H1 (cell line): ENCODE measurements at regions not wholly inside any gene's neighbourhood (a gene's known extent, or its start where the extent isn't known, plus 50 kb on each side); places are given as distances from the start of the nearest gene placed in this dataset.

Experiments used
- CTCF ChIA-PET: fragments of 300-600 bp; sonication (Branson Sonifier 250); formaldehyde crosslinking; loops from one replicate; lab custom pipeline; 2021; ENCODE audit not compliant: partially characterized antibody; lab: Charles Lee
- POLR2A ChIA-PET: fragments of 300-600 bp; sonication (Branson Sonifier 250); formaldehyde crosslinking; loops from one replicate; lab custom pipeline; 2021; ENCODE audit warnings: inconsistent platforms; ENCODE audit not compliant: partially characterized antibody; lab: Charles Lee
- DNase-seq, 2 experiments: peaks; one replicate each; pipeline versions ENCODE4 v3.0.0 to v3.0.0-alpha.2; 2010 to 2022; ENCODE audit warnings: low spot score in 2 of 2, low read depth in 1 of 2, mixed read lengths in 1 of 2
- FAIRE-seq: peaks from 2 replicates; lab custom pipeline; 2011; peaks lifted over from hg19 to GRCh38; lab: Jason Lieb, UNC
- H2AFZ ChIP-seq: 2 replicates; pipeline ENCODE4 v1.8.1; 2012; ENCODE audit warnings: low read length, inconsistent platforms
- H2AK5ac ChIP-seq: 2 replicates; pipeline ENCODE4 v1.6.1; 2013; ENCODE audit warnings: low read depth, low read length
- H2BK120ac ChIP-seq: replicated peaks from 2 replicates; pipeline ENCODE3; 2013; ENCODE audit warnings: low read depth, low read length, inconsistent platforms
- H2BK12ac ChIP-seq: 2 replicates; pipeline ENCODE4 v1.6.1; 2013; ENCODE audit warnings: low read depth, low read length
- H2BK15ac ChIP-seq: 2 replicates; pipeline ENCODE4 v1.6.1; 2013; ENCODE audit warnings: low read length
- H2BK20ac ChIP-seq: 2 replicates; pipeline ENCODE4 v1.6.1; 2013; ENCODE audit warnings: low read length
- H2BK5ac ChIP-seq: 2 replicates; pipeline ENCODE4 v1.6.1; 2013; ENCODE audit warnings: low read depth, low read length
- H3K14ac ChIP-seq: 2 replicates; pipeline ENCODE4 v1.6.1; 2013; ENCODE audit warnings: inconsistent platforms; ENCODE audit not compliant: insufficient read length
- H3K18ac ChIP-seq: 2 replicates; pipeline ENCODE4 v1.6.1; 2013; ENCODE audit warnings: low read length; ENCODE audit errors: extremely low read depth
- H3K23ac ChIP-seq: 2 replicates; pipeline ENCODE4 v1.6.1; 2013; ENCODE audit warnings: inconsistent platforms; ENCODE audit not compliant: insufficient read length
- H3K23me2 ChIP-seq: 2 replicates; pipeline ENCODE4 v1.6.1; 2013; ENCODE audit warnings: low read depth, low read length
- H3K27ac ChIP-seq: 2 replicates; pipeline ENCODE4 v1.6.1; 2011; ENCODE audit warnings: low read depth, low read length, inconsistent platforms
- H3K27me3 ChIP-seq, 4 experiments: replicated peaks in 1 of 4; 1 replicate in 1 of 4; 2 replicates in 3 of 4; pipeline versions ENCODE4 v1.6.1 to v1.8.1; 2011 to 2013; ENCODE audit warnings: low read length in 3 of 4, mild to moderate bottlenecking in 3 of 4, inconsistent platforms in 2 of 4, mixed read lengths in 2 of 4, moderate library complexity in 1 of 4; ENCODE audit not compliant: control insufficient read depth in 3 of 4, insufficient read depth in 3 of 4; ENCODE audit errors: extremely low read depth in 1 of 4
- H3K36me3 ChIP-seq, 4 experiments: 2 replicates each; pipeline versions ENCODE4 v1.6.1 to v1.8.1; 2011 to 2013; ENCODE audit warnings: mild to moderate bottlenecking in 4 of 4, low read length in 3 of 4, moderate library complexity in 2 of 4, control low read depth in 1 of 4, inconsistent platforms in 1 of 4; ENCODE audit not compliant: insufficient read depth in 4 of 4, control insufficient read depth in 2 of 4
- H3K4ac ChIP-seq: replicated peaks from 2 replicates; pipeline ENCODE3; 2013; ENCODE audit warnings: low read length, low read depth, mixed read lengths, inconsistent platforms; ENCODE audit not compliant: insufficient read length
- H3K4me1 ChIP-seq, 4 experiments: replicated peaks in 1 of 4; 1 replicate in 1 of 4; 2 replicates in 3 of 4; pipeline versions ENCODE4 v1.6.1 to v1.8.1; 2011 to 2013; ENCODE audit warnings: low read length in 3 of 4, inconsistent platforms in 2 of 4, mixed read lengths in 1 of 4; ENCODE audit not compliant: insufficient read depth in 4 of 4, control insufficient read depth in 3 of 4
- H3K4me2 ChIP-seq, 2 experiments: 2 replicates each; pipeline versions ENCODE4 v1.6.1 to v1.8.1; 2011 to 2013; ENCODE audit warnings: low read depth in 2 of 2, low read length in 2 of 2, control low read depth in 1 of 2, inconsistent platforms in 1 of 2, mild to moderate bottlenecking in 1 of 2; ENCODE audit not compliant: insufficient read depth in 1 of 2
- H3K4me3 ChIP-seq, 4 experiments: fragments of 200-600, 300-600 bp in 1 of 4; sonication (generic), shearing (Covaris generic), sonication (Bioruptor Twin) in 1 of 4; 2 replicates each; pipeline versions ENCODE4 v1.5.1 to v1.8.1; 2011 to 2016; ENCODE audit warnings: low read length in 4 of 4, low read depth in 3 of 4, control low read depth in 2 of 4, inconsistent platforms in 2 of 4, mild to moderate bottlenecking in 2 of 4, mixed read lengths in 1 of 4, moderate library complexity in 1 of 4; ENCODE audit not compliant: insufficient read depth in 2 of 4; ENCODE audit errors: extremely low read depth in 1 of 4
- H3K56ac ChIP-seq: replicated peaks from 2 replicates; pipeline ENCODE3; 2013; ENCODE audit warnings: low read depth, mild to moderate bottlenecking, mixed read lengths, low read length, inconsistent platforms; ENCODE audit not compliant: insufficient read length
- H3K79me1 ChIP-seq: 2 replicates; pipeline ENCODE4 v1.6.1; 2013; ENCODE audit warnings: low read depth, low read length, control low read depth
- H3K79me2 ChIP-seq, 2 experiments: 2 replicates each; pipeline versions ENCODE4 v1.6.1 to v1.8.1; 2012 to 2013; ENCODE audit warnings: low read length in 2 of 2, mild to moderate bottlenecking in 2 of 2, inconsistent platforms in 1 of 2; ENCODE audit not compliant: insufficient read depth in 2 of 2, control insufficient read depth in 1 of 2
- H3K9ac ChIP-seq, 4 experiments: replicated peaks in 1 of 4; 1 replicate in 1 of 4; 2 replicates in 3 of 4; pipeline versions ENCODE4 v1.6.1 to v1.8.1; 2011 to 2013; ENCODE audit warnings: low read depth in 3 of 4, low read length in 3 of 4, control low read depth in 2 of 4, mild to moderate bottlenecking in 2 of 4, moderate library complexity in 2 of 4, inconsistent platforms in 1 of 4; ENCODE audit errors: extremely low read depth in 1 of 4
- H3K9me3 ChIP-seq, 2 experiments: 2 replicates each; pipeline versions ENCODE4 v1.6.1 to v1.8.1; 2012 to 2013; ENCODE audit warnings: mild to moderate bottlenecking in 2 of 2, moderate library complexity in 2 of 2, control low read depth in 1 of 2, inconsistent platforms in 1 of 2, low read depth in 1 of 2, low read length in 1 of 2, mixed read lengths in 1 of 2; ENCODE audit not compliant: insufficient read depth in 2 of 2
- H4K20me1 ChIP-seq, 2 experiments: replicated peaks in 1 of 2; 2 replicates each; pipeline versions ENCODE3 to v1.8.1; 2011 to 2013; ENCODE audit warnings: inconsistent platforms in 2 of 2, low read length in 2 of 2, mild to moderate bottlenecking in 1 of 2; ENCODE audit not compliant: insufficient read depth in 2 of 2, control insufficient read depth in 1 of 2
- H4K5ac ChIP-seq: 2 replicates; pipeline ENCODE4 v1.6.1; 2013; ENCODE audit warnings: low read length, low read depth, mixed read lengths, inconsistent platforms; ENCODE audit not compliant: insufficient read length
- H4K8ac ChIP-seq: 2 replicates; pipeline ENCODE4 v1.8.0; 2013; ENCODE audit warnings: mild to moderate bottlenecking, moderate library complexity, low read length, inconsistent platforms; ENCODE audit not compliant: insufficient read depth; ENCODE audit errors: extremely low read depth
- H4K91ac ChIP-seq: replicated peaks from 2 replicates; pipeline ENCODE3; 2013; ENCODE audit warnings: low read length, mixed read lengths, inconsistent platforms; ENCODE audit not compliant: insufficient read length
- ATF2 ChIP-seq: IDR thresholded peaks from 2 replicates; pipeline ENCODE4 v1.6.1; 2012; ENCODE audit warnings: low read length, inconsistent platforms
- BRCA1 ChIP-seq: IDR thresholded peaks from 2 replicates; pipeline ENCODE4 v1.6.1; 2012; ENCODE audit warnings: low read depth, low read length, improper control_type of control experiment
- CHD2 ChIP-seq: IDR thresholded peaks from 2 replicates; pipeline ENCODE4 v1.6.1; 2012; ENCODE audit warnings: low read length, improper control_type of control experiment
- RAD21 ChIP-seq, 2 experiments: IDR thresholded peaks in 1 of 2; conservative IDR thresholded peaks in 1 of 2; 2 replicates each; pipeline ENCODE4 v1.6.1; 2011; ENCODE audit warnings: low read depth in 2 of 2, low read length in 2 of 2, improper control_type of control experiment in 1 of 2, inconsistent platforms in 1 of 2, mild to moderate bottlenecking in 1 of 2, moderate library complexity in 1 of 2
- WGBS, 2 experiments: shearing (Covaris generic) in 1 of 2; methylation state at CpG; one replicate each; pipeline versions ENCODE4 v1.1.6 to v1.1.7; 2013 to 2015; ENCODE audit warnings: low lambda C conversion rate in 2 of 2, mixed read lengths in 2 of 2, inconsistent platforms in 1 of 2, low coverage in 1 of 2, missing lambda C conversion rate in 1 of 2; ENCODE audit not compliant: insufficient replicate concordance in 2 of 2, insufficient coverage in 1 of 2, insufficient read length in 1 of 2; ENCODE audit errors: extremely low coverage in 1 of 2, missing lambda C conversion rate in 1 of 2; 5-methylcytosine and 5-hydroxymethylcytosine counted together

DNA sequence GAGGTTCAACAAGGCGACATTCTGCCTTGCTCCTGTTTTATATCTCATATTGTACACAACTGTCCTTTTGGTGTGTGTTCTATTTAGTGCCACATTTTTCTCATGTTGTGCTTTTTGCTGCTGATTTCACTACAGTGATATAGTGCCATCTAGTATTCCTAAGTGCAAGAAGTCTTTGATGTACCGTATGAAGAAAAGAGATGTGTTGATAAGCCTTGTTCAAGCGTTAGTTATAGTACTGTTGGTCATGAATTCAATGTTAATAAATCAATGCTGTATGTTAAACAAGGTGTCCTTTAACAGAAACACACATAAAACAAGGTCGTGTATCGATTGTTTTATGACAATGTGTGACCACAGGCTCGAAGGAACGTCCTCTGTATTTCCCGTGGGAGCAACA, 939.4 kb downstream of the GATA3 start:
- no peaks in the 10 kb centered on the region; the same call in 1 of the 2 replicates for H3K23me2 ChIP-seq
- H2BK20ac ChIP-seq: no peak overlapping the region
- H3K36me3 ChIP-seq: no peaks in the 10 kb centered on the region
- TF ChIP-seq RAD21 (IDR thresholded peaks at IDR 0.05 in 1 of 2, conservative IDR thresholded peaks at IDR 0.05 in 1 of 2; ENCODE audit: low read depth in 2 of 2, low read length in 2 of 2) (no peak), BRCA1 (no peak), ATF2 (no peak), CHD2 (no peak)
- H3K27me3 ChIP-seq: no peaks in the 10 kb centered on the region
- no peak overlapping the region for H2AK5ac ChIP-seq
- no peak overlapping the region for H2BK120ac ChIP-seq
- no peak overlapping the region for H3K23ac ChIP-seq
- WGBS, 2 experiments: 83% methylated on average over 8 of the region's 8 CpGs; no CpG with 5 or more reads in 1 of the 2 experiments
- H2AFZ ChIP-seq: no peak overlapping the region
- ChIA-PET POLR2A (no interaction called here), CTCF (no interaction called here)
- no peak overlapping the region for H3K56ac ChIP-seq
- H4K5ac ChIP-seq: no peak overlapping the region
- no peaks in the 10 kb centered on the region for H3K79me1 ChIP-seq
- no peak overlapping the region for H3K4me3 ChIP-seq
- H3K14ac ChIP-seq: no peak overlapping the region
- no peak overlapping the region for H3K4ac ChIP-seq
- H3K27ac ChIP-seq: no peak overlapping the region
- H4K20me1 ChIP-seq: no peaks in the 10 kb centered on the region
- H2BK15ac ChIP-seq: no peak overlapping the region
- no peaks in the 10 kb centered on the region for H3K4me1 ChIP-seq
- no peaks in the 10 kb centered on the region for H3K79me2 ChIP-seq
- H3K18ac ChIP-seq: no peak overlapping the region
- H2BK12ac ChIP-seq: no peak overlapping the region
- H4K91ac ChIP-seq: no peak overlapping the region
- DNase-seq (no peak), FAIRE-seq (no peak)
- H2BK5ac ChIP-seq: no peak overlapping the region
- no peak overlapping the region for H3K4me2 ChIP-seq
- no peak overlapping the region for H3K9ac ChIP-seq
- H3K9me3 ChIP-seq: no peaks in the 10 kb centered on the region
- no peak overlapping the region for H4K8ac ChIP-seq
